ENCODE measurements at regions not wholly inside any gene's neighbourhood (a gene's known extent, or its start where the extent isn't known, plus 50 kb on each side); places are given as distances from the start of the nearest gene placed in this dataset.

GRCh38 chr10:36385693-36386092, 739.7 kb upstream of the ANKRD30A start:
- H3K4me3 ChIP-seq (ENCODE audit: insufficient read depth, low read depth, low read length) = no peak overlapping the region
- H3K4me1 ChIP-seq (ENCODE audit: control insufficient read depth, insufficient read depth, low read length) = no peaks in the 10 kb centered on the region
- in situ Hi-C loops (cut with MboI; ENCODE audit: low sequenced_read_pairs) (no loop called here), dilution Hi-C loops (cut with HindIII; ENCODE audit: low sequenced_read_pairs, unreplicated experiment) (no loop called here), intact Hi-C loops (cut with micrococcal nuclease) (no loop called here)
- H3K9me1 ChIP-seq (ENCODE audit: insufficient read depth, low read length) = no peaks in the 10 kb centered on the region
- H3K4me2 ChIP-seq (ENCODE audit: low read depth, low read length) = no peak overlapping the region
- no peak overlapping the region for H4K91ac ChIP-seq (ENCODE audit: insufficient read depth, low read depth, low read length)
- H3K14ac ChIP-seq (replicated peaks; ENCODE audit: low read depth, low read length) = no peak overlapping the region
- no peak overlapping the region for H4K5ac ChIP-seq (ENCODE audit: low read depth, low read length)
- 89% methylated on average over 3 of the region's 9 CpGs; no CpG with 5 or more reads in 1 of the 2 experiments for WGBS, 2 experiments (ENCODE audit: extremely low coverage in 2 of 2, insufficient read length in 1 of 2)
- no peak overlapping the region for H4K8ac ChIP-seq (ENCODE audit: low read depth in 2 of 2, low read length in 2 of 2)
- H2BK15ac ChIP-seq (ENCODE audit: low read depth, low read length) = no peak overlapping the region
- no TSS peak for BruUV-seq (replicated peaks)
- H3K4ac ChIP-seq (ENCODE audit: low read depth, low read length) = no peak overlapping the region
- no peak overlapping the region for H2AK9ac ChIP-seq (replicated peaks; ENCODE audit: low read depth, low read length, poor library complexity)
- H2BK120ac ChIP-seq (ENCODE audit: low read depth, low read length) = no peak overlapping the region
- no peaks in the 10 kb centered on the region for H3K27me3 ChIP-seq (ENCODE audit: control insufficient read depth, insufficient read depth, low read length)
- no peaks in the 10 kb centered on the region for H3K79me1 ChIP-seq (ENCODE audit: low read depth in 1 of 2, low read length in 2 of 2)
- no peaks in the 10 kb centered on the region for H3K36me3 ChIP-seq (ENCODE audit: control insufficient read depth, insufficient read depth, low read length)
- no peak overlapping the region for H3K27ac ChIP-seq (ENCODE audit: insufficient read depth, low read length)
- POLR2A ChIA-PET (ENCODE audit: unreplicated experiment) = no interaction called here
- H3K9ac ChIP-seq (ENCODE audit: low read depth, low read length) = no peak overlapping the region
- no peak for TF ChIP-seq ELK1 (IDR thresholded peaks at IDR 0.05; ENCODE audit: borderline replicate concordance, low read depth, low read length)
- H3K9me3 ChIP-seq (ENCODE audit: control insufficient read depth, insufficient read depth, low read length) = no peaks in the 10 kb centered on the region
- no peak overlapping the region for H3K23ac ChIP-seq (ENCODE audit: low read depth, low read length)
- no peak for ATAC-seq (ENCODE audit: low read depth)
- H2AK5ac ChIP-seq (ENCODE audit: low read depth, low read length) = no peak overlapping the region
- H2BK5ac ChIP-seq (ENCODE audit: low read depth, low read length, poor library complexity, severe bottlenecking) = no peak overlapping the region
- no peak overlapping the region for H2BK20ac ChIP-seq (ENCODE audit: low read depth, low read length)
- no peak for DNase-seq
- H4K20me1 ChIP-seq (ENCODE audit: insufficient read depth, low read length) = no peaks in the 10 kb centered on the region
- no peak overlapping the region for H2AFZ ChIP-seq (replicated peaks; ENCODE audit: low read length, poor library complexity)
- no peak overlapping the region for H3K56ac ChIP-seq (ENCODE audit: extremely low read depth, insufficient read depth, low read length)
- CTCF ChIA-PET = interaction anchor here (1.2 kb wide), 1 partner anchor 25 kb away, joined by 3 read pairs; no protein-coding TSS in a partner anchor
- no peak overlapping the region for H3K18ac ChIP-seq (ENCODE audit: low read depth, low read length)

Measured in IMR-90 (cell line).